CD4-positive, alpha-beta T cell treated with Interleukin-21 for 1 hour (primary cell): ENCODE measurements at regions not wholly inside any gene's neighbourhood (a gene's known extent, or its start where the extent isn't known, plus 50 kb on each side); places are given as distances from the start of the nearest gene placed in this dataset.

Source experiments
- DNase-seq: peaks from one replicate; pipeline ENCODE4 v3.0.0-alpha.2; 2020

- DNase-seq: no peak
These were observed 180.4 kb upstream of the TOPAZ1 start for GRCh38 chr3:44061268-44061667.

GRCh38 chr3:44061961-44062360 is 179.7 kb upstream of the TOPAZ1 start:
- no peak for DNase-seq

GRCh38 chr3:44065311-44066094 is 176.2 kb upstream of the TOPAZ1 start:
- no peak for DNase-seq

- DNase-seq: no peak
These were observed 174.9 kb upstream of the TOPAZ1 start for GRCh38 chr3:44066806-44067205.

GRCh38 chr3:44067431-44067830 is 174.3 kb upstream of the TOPAZ1 start:
- no peak for DNase-seq

GRCh38 chr3:44068753-44069152 is 172.9 kb upstream of the TOPAZ1 start:
- no peak for DNase-seq

- no peak for DNase-seq
These were observed 172.4 kb upstream of the TOPAZ1 start for GRCh38 chr3:44069276-44069675.

- no peak for DNase-seq
These were observed 170.7 kb upstream of the TOPAZ1 start for GRCh38 chr3:44070841-44071546.

GRCh38 chr3:44072601-44073540 is 168.8 kb upstream of the TOPAZ1 start:
- no peak for DNase-seq

GRCh38 chr3:44074181-44074580 is 167.5 kb upstream of the TOPAZ1 start:
- DNase-seq: no peak

GRCh38 chr3:44076221-44076829 is 165.4 kb upstream of the TOPAZ1 start:
- DNase-seq: no peak

GRCh38 chr3:44077267-44077666 is 164.4 kb upstream of the TOPAZ1 start:
- DNase-seq: no peak

- no peak for DNase-seq
These were observed 162.8 kb upstream of the TOPAZ1 start for GRCh38 chr3:44078863-44079262.

GRCh38 chr3:44079916-44080315 is 161.8 kb upstream of the TOPAZ1 start:
- DNase-seq: no peak

- no peak for DNase-seq
These were observed 161.1 kb upstream of the TOPAZ1 start for GRCh38 chr3:44080474-44081072.

- no peak for DNase-seq
These were observed 151.7 kb upstream of the TOPAZ1 start for GRCh38 chr3:44090036-44090435.

- DNase-seq: no peak
These were observed 149.2 kb upstream of the TOPAZ1 start for GRCh38 chr3:44092497-44092896.

- DNase-seq: no peak
These were observed 148.2 kb upstream of the TOPAZ1 start for GRCh38 chr3:44093531-44093930.

- no peak for DNase-seq
These were observed 142.8 kb upstream of the TOPAZ1 start for GRCh38 chr3:44098656-44099415.

- DNase-seq: no peak
These were observed 142.0 kb upstream of the TOPAZ1 start for GRCh38 chr3:44099566-44100297.

- DNase-seq: no peak
These were observed 141.4 kb upstream of the TOPAZ1 start for GRCh38 chr3:44100298-44100695.
